Loucy (cell line): ENCODE measurements at regions not wholly inside any gene's neighbourhood (a gene's known extent, or its start where the extent isn't known, plus 50 kb on each side); places are given as distances from the start of the nearest gene placed in this dataset.

Experiments used
- H2AFZ ChIP-seq: fragments of 200-600 bp; sonication (generic); 2 replicates; pipeline ENCODE4 v1.6.0; 2016; ENCODE audit warnings: antibody characterized with exemption, mild to moderate bottlenecking, low read length, moderate library complexity
- H3F3A ChIP-seq: fragments of 200-600 bp; 2 replicates; pipeline ENCODE4 v1.6.0; 2016; ENCODE audit warnings: antibody characterized with exemption, low read depth, mild to moderate bottlenecking
- H3K27me3 ChIP-seq: fragments of 200-600 bp; sonication (generic); 2 replicates; pipeline ENCODE4 v1.6.1; 2014; ENCODE audit warnings: low read length, mild to moderate bottlenecking; ENCODE audit not compliant: insufficient read depth, poor library complexity, severe bottlenecking
- H3K36me3 ChIP-seq: fragments of 200-600 bp; sonication (generic); 2 replicates; pipeline ENCODE4 v1.6.1; 2016; ENCODE audit warnings: low read length; ENCODE audit not compliant: insufficient read depth
- H3K4me1 ChIP-seq: fragments of 200-600 bp; sonication (generic); 2 replicates; pipeline ENCODE4 v1.5.1; 2014; ENCODE audit warnings: low read length, mild to moderate bottlenecking; ENCODE audit not compliant: insufficient read depth, poor library complexity, severe bottlenecking
- H3K4me2 ChIP-seq: fragments of 200-600 bp; sonication (generic); 2 replicates; pipeline ENCODE4 v1.6.0; 2014; ENCODE audit warnings: antibody characterized with exemption, low read length, low read depth, mild to moderate bottlenecking; ENCODE audit not compliant: poor library complexity, severe bottlenecking
- H3K4me3 ChIP-seq: fragments of 200-600 bp; sonication (generic); 2 replicates; pipeline ENCODE4 v1.5.1; 2014; ENCODE audit warnings: low read length, mild to moderate bottlenecking, mixed read lengths; ENCODE audit not compliant: poor library complexity, severe bottlenecking
- H3K79me2 ChIP-seq: fragments of 200-600 bp; sonication (generic); 2 replicates; pipeline ENCODE4 v1.6.1; 2014; ENCODE audit warnings: low read length; ENCODE audit not compliant: insufficient read depth
- H3K9ac ChIP-seq: fragments of 200-600 bp; sonication (generic); 2 replicates; pipeline ENCODE4 v1.6.0; 2014; ENCODE audit warnings: mild to moderate bottlenecking, low read depth, low read length, moderate library complexity; ENCODE audit not compliant: poor library complexity, severe bottlenecking
- H3K9me2 ChIP-seq: fragments of 200-600 bp; sonication (generic); replicated peaks from 2 replicates; pipeline ENCODE4 v1.6.1; 2016; ENCODE audit warnings: low read depth, low read length, mixed read lengths
- H3K9me3 ChIP-seq: fragments of 200-600 bp; sonication (generic); 2 replicates; pipeline ENCODE4 v1.6.1; 2014; ENCODE audit warnings: mild to moderate bottlenecking, antibody characterized with exemption, low read length, low read depth; ENCODE audit not compliant: insufficient read depth
- H4K20me1 ChIP-seq: fragments of 200-600 bp; sonication (generic); 2 replicates; pipeline ENCODE4 v1.6.0; 2014; ENCODE audit warnings: antibody characterized with exemption, low read length, mild to moderate bottlenecking; ENCODE audit not compliant: insufficient read depth, poor library complexity, severe bottlenecking
- EZH2phosphoT487 ChIP-seq: fragments of 200-600 bp; IDR thresholded peaks from 2 replicates; pipeline ENCODE4 v1.6.1; 2018; ENCODE audit warnings: antibody characterized with exemption, mild to moderate bottlenecking, moderate library complexity, borderline replicate concordance
- TF ChIP-seq, protein P1 (sequence below): fragments of 200-600 bp; sonication (generic); conservative IDR thresholded peaks from 2 replicates; pipeline ENCODE4 v1.5.1; 2014; ENCODE audit warnings: mild to moderate bottlenecking, antibody characterized with exemption, low read length

DNA sequence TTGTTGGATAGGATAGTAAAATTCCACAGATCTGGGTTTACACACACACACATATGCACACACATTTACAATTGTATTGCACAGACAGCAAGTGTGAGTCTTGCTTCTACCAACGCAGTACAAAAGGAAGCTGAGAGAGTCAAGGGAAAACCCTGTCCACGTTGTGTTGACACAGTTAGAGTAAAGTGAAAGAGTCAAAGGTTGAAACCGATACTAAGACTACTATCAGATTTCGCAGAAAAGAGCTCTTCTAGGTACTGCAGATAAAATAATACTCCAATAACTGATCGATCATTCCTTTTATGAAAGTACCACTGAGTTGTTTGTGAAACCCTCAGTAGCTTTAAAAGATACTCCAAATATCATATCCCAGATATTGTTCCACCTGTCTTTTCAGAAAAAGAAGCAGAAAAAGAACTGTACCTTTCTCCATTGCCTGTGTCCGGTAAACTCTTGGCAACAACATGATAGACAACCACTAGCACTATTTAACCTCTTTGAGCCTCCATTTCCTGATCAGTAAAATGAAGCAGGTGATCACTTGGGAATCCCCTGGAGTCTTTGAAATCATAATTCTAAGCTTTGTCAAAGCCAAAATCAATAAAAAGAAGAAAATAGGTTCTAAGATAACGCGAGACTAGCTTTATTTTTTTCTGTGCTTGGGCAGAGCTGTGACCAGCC, 224.6 kb upstream of the FOXN3 start:
- H2AFZ ChIP-seq: 0 out of 2 replicates have a peak overlapping the region, but pooled peaks have one; percentile 20
- H3K4me2 ChIP-seq: no peak overlapping the region
- H3F3A ChIP-seq: no peaks in the 10 kb centered on the region
- no peaks in the 10 kb centered on the region for H3K36me3 ChIP-seq
- H3K79me2 ChIP-seq: no peaks in the 10 kb centered on the region
- H3K27me3 ChIP-seq: no peaks in the 10 kb centered on the region
- no peaks in the 10 kb centered on the region for H4K20me1 ChIP-seq
- TF ChIP-seq, protein P1, sequence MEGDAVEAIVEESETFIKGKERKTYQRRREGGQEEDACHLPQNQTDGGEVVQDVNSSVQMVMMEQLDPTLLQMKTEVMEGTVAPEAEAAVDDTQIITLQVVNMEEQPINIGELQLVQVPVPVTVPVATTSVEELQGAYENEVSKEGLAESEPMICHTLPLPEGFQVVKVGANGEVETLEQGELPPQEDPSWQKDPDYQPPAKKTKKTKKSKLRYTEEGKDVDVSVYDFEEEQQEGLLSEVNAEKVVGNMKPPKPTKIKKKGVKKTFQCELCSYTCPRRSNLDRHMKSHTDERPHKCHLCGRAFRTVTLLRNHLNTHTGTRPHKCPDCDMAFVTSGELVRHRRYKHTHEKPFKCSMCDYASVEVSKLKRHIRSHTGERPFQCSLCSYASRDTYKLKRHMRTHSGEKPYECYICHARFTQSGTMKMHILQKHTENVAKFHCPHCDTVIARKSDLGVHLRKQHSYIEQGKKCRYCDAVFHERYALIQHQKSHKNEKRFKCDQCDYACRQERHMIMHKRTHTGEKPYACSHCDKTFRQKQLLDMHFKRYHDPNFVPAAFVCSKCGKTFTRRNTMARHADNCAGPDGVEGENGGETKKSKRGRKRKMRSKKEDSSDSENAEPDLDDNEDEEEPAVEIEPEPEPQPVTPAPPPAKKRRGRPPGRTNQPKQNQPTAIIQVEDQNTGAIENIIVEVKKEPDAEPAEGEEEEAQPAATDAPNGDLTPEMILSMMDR: no peak
- TF ChIP-seq EZH2phosphoT487: no peak
- H3K4me1 ChIP-seq: no peaks in the 10 kb centered on the region
- H3K9ac ChIP-seq: no peak overlapping the region
- H3K4me3 ChIP-seq: no peak overlapping the region
- no peaks in the 10 kb centered on the region for H3K9me2 ChIP-seq
- H3K9me3 ChIP-seq: peaks cover 8% of the 10 kb centered on the region

- H3K4me1 ChIP-seq: no peaks in the 10 kb centered on the region
- H4K20me1 ChIP-seq: no peaks in the 10 kb centered on the region
- TF ChIP-seq, protein P1: no peak
- TF ChIP-seq EZH2phosphoT487: no peak
- H2AFZ ChIP-seq: no peak overlapping the region
- H3F3A ChIP-seq: no peaks in the 10 kb centered on the region
- H3K9ac ChIP-seq: no peak overlapping the region
- H3K36me3 ChIP-seq: no peaks in the 10 kb centered on the region
- H3K79me2 ChIP-seq: no peaks in the 10 kb centered on the region
- peaks cover 8% of the 10 kb centered on the region for H3K9me3 ChIP-seq
- no peak overlapping the region for H3K4me3 ChIP-seq
- H3K4me2 ChIP-seq: no peak overlapping the region
- no peaks in the 10 kb centered on the region for H3K27me3 ChIP-seq
- H3K9me2 ChIP-seq: no peaks in the 10 kb centered on the region
Observed at GRCh38 chr14:89640141-89640540, 223.1 kb upstream of the FOXN3 start.

DNA sequence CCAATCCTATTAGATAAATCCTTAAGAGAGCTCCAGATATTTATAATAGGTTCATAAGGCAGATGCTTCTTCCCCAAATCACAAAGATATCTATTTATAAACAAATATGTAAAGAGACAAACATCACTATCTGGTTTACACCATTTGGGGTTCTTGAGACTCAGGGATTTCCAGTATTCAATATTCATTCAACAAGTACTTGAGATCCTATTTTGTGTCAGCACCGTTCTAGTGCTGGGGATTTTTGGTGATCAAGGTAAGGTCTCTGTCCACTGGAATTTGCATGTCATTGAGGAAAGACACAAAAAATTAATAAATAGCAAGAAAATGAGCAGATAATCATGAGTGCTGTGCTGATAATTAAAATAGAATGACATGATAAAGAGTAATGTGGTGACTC, 222.7 kb upstream of the FOXN3 start:
- TF ChIP-seq, protein P1: no peak
- TF ChIP-seq EZH2phosphoT487: no peak
- no peaks in the 10 kb centered on the region for H3K79me2 ChIP-seq

More for the DNA sequence above, 222.7 kb upstream of the FOXN3 start:
- H3K4me2 ChIP-seq: no peak overlapping the region
- no peak overlapping the region for H3K4me3 ChIP-seq
- H3K9ac ChIP-seq: no peak overlapping the region
- no peaks in the 10 kb centered on the region for H3K9me2 ChIP-seq
- H3F3A ChIP-seq: no peaks in the 10 kb centered on the region
- H2AFZ ChIP-seq: no peak overlapping the region
- H3K27me3 ChIP-seq: no peaks in the 10 kb centered on the region
- H3K9me3 ChIP-seq: peaks cover 8% of the 10 kb centered on the region
- no peaks in the 10 kb centered on the region for H3K36me3 ChIP-seq
- H4K20me1 ChIP-seq: no peaks in the 10 kb centered on the region
- H3K4me1 ChIP-seq: no peaks in the 10 kb centered on the region
